Thyroid gland (tissue), 4 donors: ENCODE measurements at regions not wholly inside any gene's neighbourhood (a gene's known extent, or its start where the extent isn't known, plus 50 kb on each side); places are given as distances from the start of the nearest gene placed in this dataset.

ENCODE experiments used
- DNase-seq, 2 donors: peaks; one replicate each; pipeline ENCODE4 v3.0.0-alpha.2; 2019
- H3K27ac ChIP-seq, 3 donors: fragments of 200-600 bp; sonication (generic); 1 replicate in 2 of 3; 2 replicates in 1 of 3; pipeline ENCODE4 v1.5.1; 2016 to 2019; ENCODE audit warnings: mild to moderate bottlenecking in 1 of 3, moderate library complexity in 1 of 3
- H3K27me3 ChIP-seq: fragments of 200-600 bp; sonication (generic); one replicate; pipeline ENCODE4 v1.5.1; 2019
- H3K36me3 ChIP-seq, 2 donors: fragments of 200-600 bp; sonication (generic); one replicate each; pipeline ENCODE4 v1.5.1; 2016 to 2019
- H3K4me1 ChIP-seq, 2 donors: fragments of 200-600 bp; sonication (generic); one replicate each; pipeline ENCODE4 v1.5.1; 2017 to 2019
- H3K4me3 ChIP-seq, 3 donors: fragments of 200-600 bp; sonication (generic); replicated peaks in 1 of 3; 1 replicate in 2 of 3; 2 replicates in 1 of 3; pipeline ENCODE4 v1.5.1; 2016; ENCODE audit warnings: mild to moderate bottlenecking in 1 of 3
- H3K9me3 ChIP-seq: fragments of 200-600 bp; sonication (generic); one replicate; pipeline ENCODE4 v1.5.1; 2017
- CTCF ChIP-seq, 6 experiments: fragments of 200-600 bp in 3 of 6; fragments of 450-650 bp in 3 of 6; sonication (generic) in 3 of 6; IDR thresholded peaks; one replicate each; pipeline ENCODE4 v1.5.1; 2016 to 2019; ENCODE audit warnings: antibody characterized with exemption in 6 of 6, mild to moderate bottlenecking in 2 of 6, inconsistent platforms in 1 of 6, moderate library complexity in 1 of 6
- POLR2A ChIP-seq, 2 donors: fragments of 450-650 bp; IDR thresholded peaks; one replicate each; pipeline ENCODE4 v1.6.1; 2017; ENCODE audit warnings: antibody characterized with exemption in 2 of 2, mild to moderate bottlenecking in 2 of 2, moderate library complexity in 1 of 2
- whole genome bisulfite sequencing, 2 donors: methylation state at CpG; one replicate each; pipeline ENCODE4 v1.1.5; 2017; 5-methylcytosine and 5-hydroxymethylcytosine counted together
- intact Hi-C: fragments of 100-400 bp; cut with DNase I; formaldehyde crosslinking; loops from one replicate; pipeline ENCODE4 v1.15.1; 2023

DNA sequence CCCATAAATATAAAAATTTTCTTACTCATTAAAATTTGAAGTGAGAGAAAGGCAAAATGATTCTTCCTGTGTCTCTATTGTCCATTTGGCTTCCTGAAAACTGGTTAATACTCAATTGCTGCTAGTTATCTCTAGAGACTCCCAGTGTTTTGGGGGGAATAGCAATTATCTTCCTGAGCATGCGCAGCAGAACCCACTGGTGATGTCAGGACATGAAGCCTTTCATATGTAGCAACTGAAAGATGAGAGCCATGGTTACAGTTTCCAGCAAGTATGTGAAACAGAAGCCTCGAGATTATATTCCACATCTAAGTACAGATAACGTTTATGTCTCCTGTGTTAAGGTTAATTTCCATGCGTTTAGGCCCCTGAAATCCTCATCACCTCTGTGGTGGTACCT lies 254.3 kb upstream of the FIGN start:
- H3K36me3 ChIP-seq, result no peaks in the 10 kb centered on the region
- TF ChIP-seq POLR2A (IDR thresholded peaks at IDR 0.05), result no peak
- TF ChIP-seq CTCF (IDR thresholded peaks at IDR 0.05), result no peak
- H3K4me3 ChIP-seq, result no peak overlapping the region
- no peaks in the 10 kb centered on the region for H3K27me3 ChIP-seq
- no peaks in the 10 kb centered on the region for H3K9me3 ChIP-seq
- intact Hi-C loops, result no loop called here
- WGBS, 2 donors, result 86 to 96% methylated on average over 4 of the region's 4 CpGs
- H3K27ac ChIP-seq, result no peak overlapping the region
- no peak for DNase-seq
- no peaks in the 10 kb centered on the region for H3K4me1 ChIP-seq

GRCh38 chr2:163987175-163987940 lies 251.6 kb upstream of the FIGN start:
- Histone ChIP-seq H3K27ac (no peak overlapping the region), H3K4me1 (no peaks in the 10 kb centered on the region), H3K27me3 (no peaks in the 10 kb centered on the region), H3K36me3 (no peaks in the 10 kb centered on the region), H3K9me3 (no peaks in the 10 kb centered on the region), H3K4me3 (no peak overlapping the region)
- WGBS, 2 donors, result 90 to 95% methylated on average over 6 of the region's 6 CpGs
- TF ChIP-seq POLR2A (IDR thresholded peaks at IDR 0.05) (no peak), CTCF (IDR thresholded peaks at IDR 0.05) (no peak)
- no peak for DNase-seq
- intact Hi-C loops, result no loop called here

DNA sequence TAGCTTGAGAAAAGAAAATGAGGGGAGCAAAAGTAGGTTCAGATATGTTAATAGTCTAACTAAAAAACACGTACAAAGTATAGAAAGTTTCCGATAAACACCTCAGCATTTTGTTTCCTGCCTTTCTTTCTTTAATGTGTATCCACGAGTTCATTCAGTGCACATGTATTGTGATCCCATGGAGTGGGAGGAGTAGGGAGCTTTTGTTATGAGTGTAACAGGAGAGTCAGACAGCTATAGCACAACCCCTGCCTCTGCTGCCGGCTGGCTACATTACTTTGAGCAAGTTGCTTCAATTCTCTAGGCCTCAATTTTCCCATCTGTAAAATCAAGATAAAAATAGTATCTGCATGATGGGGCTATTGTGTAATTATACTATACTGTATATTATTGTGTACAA lies 249.2 kb upstream of the FIGN start:
- H3K27ac ChIP-seq, result no peak overlapping the region
- WGBS, 2 donors, result 79 to 86% methylated on average over 4 of the region's 4 CpGs
- intact Hi-C loops, result no loop called here

DNA sequence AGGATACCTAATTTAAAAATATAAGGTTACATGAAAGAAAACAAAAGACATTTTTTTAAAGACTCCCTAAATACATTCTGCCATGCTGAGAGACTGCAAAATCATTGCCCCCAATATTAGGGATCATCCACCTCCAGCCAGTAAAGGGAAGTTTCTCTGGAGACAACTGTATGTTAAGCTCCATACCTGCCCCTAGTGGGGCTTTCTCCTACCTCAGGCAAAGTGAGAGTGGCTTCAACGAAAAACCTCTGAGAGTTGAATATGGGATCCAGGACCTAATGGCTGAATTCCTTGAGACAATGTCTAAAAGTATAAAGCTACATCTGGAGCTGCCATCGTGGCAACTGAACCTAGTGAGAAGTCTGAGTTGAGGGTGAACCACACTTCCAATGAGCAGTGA lies 248.1 kb upstream of the FIGN start:
- DNase-seq, result no peak
- Histone ChIP-seq H3K9me3 (no peaks in the 10 kb centered on the region), H3K4me1 (no peaks in the 10 kb centered on the region), H3K4me3 (no peak overlapping the region), H3K27me3 (no peaks in the 10 kb centered on the region), H3K36me3 (no peaks in the 10 kb centered on the region), H3K27ac (no peak overlapping the region)
- no peak for TF ChIP-seq POLR2A (IDR thresholded peaks at IDR 0.05)
- TF ChIP-seq CTCF (IDR thresholded peaks at IDR 0.05), result no peak
- intact Hi-C loops, result no loop called here
- 73 to 89% methylated on average over 2 of the region's 2 CpGs for WGBS, 2 donors

More for the DNA sequence above, 249.2 kb upstream of the FIGN start:
- H3K4me3 ChIP-seq, result no peak overlapping the region
- no peaks in the 10 kb centered on the region for H3K9me3 ChIP-seq
- TF ChIP-seq POLR2A (IDR thresholded peaks at IDR 0.05) (no peak), CTCF (IDR thresholded peaks at IDR 0.05) (no peak)
- H3K27me3 ChIP-seq, result no peaks in the 10 kb centered on the region
- DNase-seq, result no peak
- no peaks in the 10 kb centered on the region for H3K4me1 ChIP-seq
- H3K36me3 ChIP-seq, result no peaks in the 10 kb centered on the region

DNA sequence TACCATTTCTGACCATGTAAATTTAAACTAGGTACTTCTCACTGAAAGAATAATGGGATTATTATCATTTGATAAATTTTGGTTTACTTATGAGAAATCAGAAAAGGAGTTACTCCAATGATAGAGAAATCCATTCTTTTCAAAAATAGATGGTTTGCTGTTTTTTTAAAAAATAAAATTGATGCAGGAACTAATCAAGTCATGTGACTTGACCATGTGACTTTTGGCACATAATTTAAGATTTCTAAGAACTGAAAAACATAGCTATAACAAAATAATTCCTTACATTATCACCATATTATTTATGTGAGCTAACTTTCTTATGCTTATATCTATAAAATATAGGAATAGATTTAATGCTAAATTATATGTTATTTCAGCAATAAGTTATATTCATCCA lies 247.1 kb upstream of the FIGN start:
- H3K36me3 ChIP-seq, result no peaks in the 10 kb centered on the region
- no peaks in the 10 kb centered on the region for H3K27me3 ChIP-seq
- H3K9me3 ChIP-seq, result no peaks in the 10 kb centered on the region
- no peak overlapping the region for H3K4me3 ChIP-seq
- no peak for TF ChIP-seq POLR2A (IDR thresholded peaks at IDR 0.05)
- TF ChIP-seq CTCF (IDR thresholded peaks at IDR 0.05), result no peak
- H3K27ac ChIP-seq, result no peak overlapping the region
- no peaks in the 10 kb centered on the region for H3K4me1 ChIP-seq
- no peak for DNase-seq
- intact Hi-C loops, result no loop called here
